ENCODE measurements at regions not wholly inside any gene's neighbourhood (a gene's known extent, or its start where the extent isn't known, plus 50 kb on each side); places are given as distances from the start of the nearest gene placed in this dataset.

DNA sequence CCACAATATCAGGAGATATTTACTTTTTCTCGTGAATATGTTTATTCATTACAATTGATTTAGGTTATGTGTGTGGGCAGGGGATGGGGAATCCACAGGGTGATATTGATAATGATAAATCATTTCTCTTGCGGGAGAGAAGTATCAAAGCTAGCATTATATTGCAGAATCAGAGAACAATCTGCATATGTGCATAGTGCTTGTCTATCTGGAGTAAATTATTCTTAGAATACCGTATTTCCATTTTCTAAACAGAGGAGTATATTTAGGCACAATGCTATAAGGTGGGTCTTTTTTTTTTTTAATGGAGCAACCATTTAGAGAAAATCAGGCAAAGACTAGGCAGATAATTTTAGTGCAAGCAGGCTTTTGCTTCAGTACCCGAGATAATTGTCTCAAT, 166.0 kb upstream of the ARX start:
- DNase-seq (ENCODE audit: low read depth in 2 of 2) = no peak
- TF ChIP-seq, protein P1, sequence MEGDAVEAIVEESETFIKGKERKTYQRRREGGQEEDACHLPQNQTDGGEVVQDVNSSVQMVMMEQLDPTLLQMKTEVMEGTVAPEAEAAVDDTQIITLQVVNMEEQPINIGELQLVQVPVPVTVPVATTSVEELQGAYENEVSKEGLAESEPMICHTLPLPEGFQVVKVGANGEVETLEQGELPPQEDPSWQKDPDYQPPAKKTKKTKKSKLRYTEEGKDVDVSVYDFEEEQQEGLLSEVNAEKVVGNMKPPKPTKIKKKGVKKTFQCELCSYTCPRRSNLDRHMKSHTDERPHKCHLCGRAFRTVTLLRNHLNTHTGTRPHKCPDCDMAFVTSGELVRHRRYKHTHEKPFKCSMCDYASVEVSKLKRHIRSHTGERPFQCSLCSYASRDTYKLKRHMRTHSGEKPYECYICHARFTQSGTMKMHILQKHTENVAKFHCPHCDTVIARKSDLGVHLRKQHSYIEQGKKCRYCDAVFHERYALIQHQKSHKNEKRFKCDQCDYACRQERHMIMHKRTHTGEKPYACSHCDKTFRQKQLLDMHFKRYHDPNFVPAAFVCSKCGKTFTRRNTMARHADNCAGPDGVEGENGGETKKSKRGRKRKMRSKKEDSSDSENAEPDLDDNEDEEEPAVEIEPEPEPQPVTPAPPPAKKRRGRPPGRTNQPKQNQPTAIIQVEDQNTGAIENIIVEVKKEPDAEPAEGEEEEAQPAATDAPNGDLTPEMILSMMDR (IDR thresholded peaks at IDR 0.05; ENCODE audit: low read depth, low read length) = no peak
- H3K4me3 ChIP-seq (replicated peaks in 1 of 2; ENCODE audit: low read depth in 2 of 2, low read length in 2 of 2) = no peak overlapping the region

DNA sequence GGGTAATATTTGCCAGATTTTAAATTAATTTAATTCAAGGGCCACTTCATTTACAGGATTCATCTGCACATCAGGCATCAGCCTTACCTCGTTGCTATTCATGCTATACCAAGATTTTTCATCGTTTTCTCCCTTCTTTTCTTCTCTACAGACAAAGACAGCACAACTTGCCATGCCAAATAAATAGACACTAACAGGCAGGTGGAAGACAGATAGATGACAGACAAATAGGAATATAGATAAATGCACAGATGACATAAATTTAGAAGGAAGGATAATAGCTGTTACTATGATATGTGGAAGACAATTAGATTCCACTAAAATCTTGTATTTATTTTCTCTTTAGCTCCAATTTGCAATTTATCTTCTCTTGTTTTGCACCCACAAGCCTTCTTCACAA, 164.5 kb upstream of the ARX start:
- TF ChIP-seq, protein P1 (IDR thresholded peaks at IDR 0.05; ENCODE audit: low read depth, low read length) = no peak
- no peak for DNase-seq (ENCODE audit: low read depth in 2 of 2)
- H3K4me3 ChIP-seq (replicated peaks in 1 of 2; ENCODE audit: low read depth in 2 of 2, low read length in 2 of 2) = no peak overlapping the region

DNA sequence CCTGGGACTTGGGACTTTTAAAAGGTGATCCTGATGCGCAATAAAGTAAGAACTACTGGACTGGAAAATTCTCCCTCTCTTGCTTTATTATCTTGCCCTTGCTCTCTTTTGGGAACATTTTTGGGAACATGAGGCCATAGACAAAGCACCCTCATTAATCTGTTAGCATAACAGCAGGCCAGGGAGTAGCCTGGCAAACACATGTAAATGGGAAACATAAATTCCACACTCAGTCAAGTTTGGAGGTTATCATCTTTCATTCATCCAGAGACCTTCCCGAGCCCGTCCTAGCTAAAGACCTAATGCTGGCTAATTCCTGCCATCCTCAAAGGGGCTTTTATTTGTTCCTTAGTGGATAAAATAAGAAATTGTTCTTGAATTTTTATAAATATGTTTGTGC, 162.8 kb upstream of the ARX start:
- H3K4me3 ChIP-seq (replicated peaks in 1 of 2; ENCODE audit: low read depth in 2 of 2, low read length in 2 of 2) = no peak overlapping the region

DNA sequence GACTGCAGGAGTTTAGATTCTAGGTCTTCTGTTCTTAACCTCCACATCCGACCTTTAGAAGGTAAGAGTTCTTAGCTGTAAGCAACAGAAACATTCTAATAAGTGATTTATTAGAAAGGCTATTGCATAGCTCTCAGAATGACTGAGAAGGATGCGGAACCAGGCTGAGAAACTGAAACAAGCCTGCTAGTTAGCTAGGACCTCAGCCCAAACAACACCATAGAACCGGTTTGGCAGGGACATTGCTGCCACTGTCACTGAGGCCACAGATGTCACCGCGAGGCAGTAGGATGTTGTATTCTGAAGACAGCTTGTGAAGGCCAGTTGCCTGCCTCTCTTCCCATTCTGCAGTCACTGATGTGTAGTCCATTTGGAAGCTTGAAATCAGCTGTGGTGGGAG, 160.0 kb upstream of the ARX start:
- no peak overlapping the region for H3K4me3 ChIP-seq (replicated peaks in 1 of 2; ENCODE audit: low read depth in 2 of 2, low read length in 2 of 2)
- DNase-seq (ENCODE audit: low read depth in 2 of 2) = no peak
- TF ChIP-seq, protein P1 (IDR thresholded peaks at IDR 0.05; ENCODE audit: low read depth, low read length) = no peak

More for the DNA sequence above, 162.8 kb upstream of the ARX start:
- no peak for DNase-seq (ENCODE audit: low read depth in 2 of 2)
- TF ChIP-seq, protein P1 (IDR thresholded peaks at IDR 0.05; ENCODE audit: low read depth, low read length) = no peak

DNA sequence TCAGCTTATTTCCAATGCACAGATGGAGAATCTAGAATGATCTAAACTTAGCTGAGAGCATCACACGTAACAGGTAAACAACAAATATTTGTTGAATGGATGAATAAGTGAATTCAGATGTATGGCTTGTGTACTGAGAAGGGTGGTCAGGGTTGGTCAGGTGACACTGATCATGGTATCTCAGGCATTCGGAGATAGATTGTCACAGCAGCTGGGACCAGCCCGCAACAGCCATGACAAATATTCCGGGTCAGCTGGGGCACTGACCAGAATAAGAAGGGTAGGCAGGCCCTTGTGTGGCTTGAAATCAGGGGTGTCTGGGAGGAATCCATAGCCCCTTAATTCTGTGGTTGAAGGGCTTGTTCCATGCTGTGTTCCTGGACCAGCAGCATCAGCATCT, 159.4 kb upstream of the ARX start:
- DNase-seq (ENCODE audit: low read depth in 2 of 2) = no peak
- TF ChIP-seq, protein P1 (IDR thresholded peaks at IDR 0.05; ENCODE audit: low read depth, low read length) = no peak
- H3K4me3 ChIP-seq (replicated peaks in 1 of 2; ENCODE audit: low read depth in 2 of 2, low read length in 2 of 2) = no peak overlapping the region

DNA sequence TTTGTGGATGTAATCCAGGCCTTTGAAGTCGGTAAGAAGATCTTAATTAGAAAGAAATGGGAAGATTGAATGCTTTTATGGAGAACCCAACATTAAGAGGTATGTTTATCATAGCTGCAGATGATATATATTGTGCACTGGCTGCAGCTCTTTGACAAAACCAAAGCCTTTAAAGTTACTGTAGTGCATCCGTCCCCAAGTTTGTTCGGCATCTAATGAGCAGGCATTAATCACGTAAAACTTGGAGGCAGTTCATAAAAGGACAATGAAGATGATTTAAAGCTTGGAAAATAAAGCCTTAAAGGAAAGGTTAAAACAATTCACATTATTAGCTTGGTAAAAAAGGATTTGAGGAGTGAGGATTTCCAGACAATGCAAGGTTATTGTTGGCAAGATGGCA, 150.8 kb upstream of the ARX start:
- H3K4me3 ChIP-seq (replicated peaks in 1 of 2; ENCODE audit: low read depth in 2 of 2, low read length in 2 of 2) = no peak overlapping the region
- TF ChIP-seq, protein P1 (IDR thresholded peaks at IDR 0.05; ENCODE audit: low read depth, low read length) = no peak
- DNase-seq (ENCODE audit: low read depth in 2 of 2) = no peak

DNA sequence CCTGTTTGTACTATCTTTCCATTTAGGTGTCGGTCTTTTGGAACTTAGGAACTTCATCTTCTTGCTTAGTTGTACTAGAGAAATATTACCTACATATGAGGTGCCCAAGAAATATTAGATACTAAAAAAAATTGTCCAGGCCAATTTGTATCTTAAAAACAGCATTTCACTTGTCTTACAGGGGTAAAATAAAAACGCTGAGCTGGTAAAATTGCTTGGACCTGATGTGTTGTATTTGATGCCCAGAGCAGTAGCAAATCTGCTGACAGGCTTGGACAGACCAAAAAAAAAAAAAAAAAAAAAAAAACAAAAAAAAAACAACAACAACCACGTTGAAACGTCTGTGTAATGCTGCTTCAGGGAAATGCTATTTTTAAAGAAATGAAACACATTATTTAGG, 150.4 kb upstream of the ARX start:
- H3K4me3 ChIP-seq (replicated peaks in 1 of 2; ENCODE audit: low read depth in 2 of 2, low read length in 2 of 2) = no peak overlapping the region
- no peak for DNase-seq (ENCODE audit: low read depth in 2 of 2)
- TF ChIP-seq, protein P1 (IDR thresholded peaks at IDR 0.05; ENCODE audit: low read depth, low read length) = no peak

All from cardiac fibroblast (primary cell).